Epithelial cell of esophagus (primary cell): ENCODE measurements at regions not wholly inside any gene's neighbourhood (a gene's known extent, or its start where the extent isn't known, plus 50 kb on each side); places are given as distances from the start of the nearest gene placed in this dataset.

Experiments
- DNase-seq: peaks from one replicate; pipeline ENCODE4 v3.0.0; 2010; ENCODE audit warnings: low read depth
- H3K4me3 ChIP-seq: 2 replicates; pipeline ENCODE4 v1.5.1; 2011; ENCODE audit warnings: mild to moderate bottlenecking, low read length, control low read depth
- TF ChIP-seq, protein P1 (sequence below): IDR thresholded peaks from 2 replicates; pipeline ENCODE4 v1.5.1; 2011; ENCODE audit warnings: low read depth, mild to moderate bottlenecking, low read length, control low read depth, inconsistent platforms; ENCODE audit not compliant: insufficient read depth; ENCODE audit errors: missing control alignments

DNA sequence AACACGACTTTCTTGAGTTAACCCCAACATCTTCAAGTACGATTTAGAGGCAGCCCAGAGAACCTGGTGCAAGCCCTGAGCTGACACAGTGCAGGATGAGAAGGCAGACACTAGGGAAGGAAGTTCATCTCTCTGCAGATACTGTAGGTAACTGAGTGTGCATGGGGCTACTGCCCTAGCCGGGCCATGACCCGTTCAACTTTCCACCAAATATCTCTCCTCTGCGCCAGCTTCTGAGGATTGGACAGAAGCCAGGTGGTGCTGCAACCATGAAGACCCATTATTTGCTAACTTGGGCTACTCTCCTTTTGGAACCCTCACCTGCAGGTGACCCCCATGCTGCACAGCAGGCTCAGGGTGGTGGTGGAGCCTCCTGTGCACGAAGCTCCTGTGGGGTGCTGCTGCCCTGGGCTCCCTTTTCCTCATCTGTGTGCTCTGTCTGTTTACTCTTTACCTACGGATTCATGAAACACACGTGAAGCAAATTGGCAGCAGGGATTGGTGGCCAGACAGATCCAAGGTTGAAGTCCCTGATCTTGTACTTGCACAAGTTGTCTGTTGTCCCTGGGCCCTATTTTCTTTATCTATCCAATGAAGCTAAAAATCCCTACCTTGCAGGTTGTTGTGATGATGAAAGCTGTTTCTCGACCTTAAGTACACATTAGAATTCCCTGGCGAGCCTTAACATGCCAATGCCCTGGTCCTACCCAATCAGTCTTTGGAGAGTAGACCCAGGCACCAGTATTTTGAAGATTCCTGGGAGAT is 227.8 kb downstream of the LACC1 start:
- no peak overlapping the region for H3K4me3 ChIP-seq
- TF ChIP-seq, protein P1, sequence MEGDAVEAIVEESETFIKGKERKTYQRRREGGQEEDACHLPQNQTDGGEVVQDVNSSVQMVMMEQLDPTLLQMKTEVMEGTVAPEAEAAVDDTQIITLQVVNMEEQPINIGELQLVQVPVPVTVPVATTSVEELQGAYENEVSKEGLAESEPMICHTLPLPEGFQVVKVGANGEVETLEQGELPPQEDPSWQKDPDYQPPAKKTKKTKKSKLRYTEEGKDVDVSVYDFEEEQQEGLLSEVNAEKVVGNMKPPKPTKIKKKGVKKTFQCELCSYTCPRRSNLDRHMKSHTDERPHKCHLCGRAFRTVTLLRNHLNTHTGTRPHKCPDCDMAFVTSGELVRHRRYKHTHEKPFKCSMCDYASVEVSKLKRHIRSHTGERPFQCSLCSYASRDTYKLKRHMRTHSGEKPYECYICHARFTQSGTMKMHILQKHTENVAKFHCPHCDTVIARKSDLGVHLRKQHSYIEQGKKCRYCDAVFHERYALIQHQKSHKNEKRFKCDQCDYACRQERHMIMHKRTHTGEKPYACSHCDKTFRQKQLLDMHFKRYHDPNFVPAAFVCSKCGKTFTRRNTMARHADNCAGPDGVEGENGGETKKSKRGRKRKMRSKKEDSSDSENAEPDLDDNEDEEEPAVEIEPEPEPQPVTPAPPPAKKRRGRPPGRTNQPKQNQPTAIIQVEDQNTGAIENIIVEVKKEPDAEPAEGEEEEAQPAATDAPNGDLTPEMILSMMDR, result no peak
- DNase-seq, result peak; percentile 83

- H3K4me3 ChIP-seq, result no peak overlapping the region
- peak; percentile 40 for DNase-seq
- TF ChIP-seq, protein P1, result no peak
Measured at GRCh38 chr13:44108331-44108858, 228.7 kb downstream of the LACC1 start.

DNA sequence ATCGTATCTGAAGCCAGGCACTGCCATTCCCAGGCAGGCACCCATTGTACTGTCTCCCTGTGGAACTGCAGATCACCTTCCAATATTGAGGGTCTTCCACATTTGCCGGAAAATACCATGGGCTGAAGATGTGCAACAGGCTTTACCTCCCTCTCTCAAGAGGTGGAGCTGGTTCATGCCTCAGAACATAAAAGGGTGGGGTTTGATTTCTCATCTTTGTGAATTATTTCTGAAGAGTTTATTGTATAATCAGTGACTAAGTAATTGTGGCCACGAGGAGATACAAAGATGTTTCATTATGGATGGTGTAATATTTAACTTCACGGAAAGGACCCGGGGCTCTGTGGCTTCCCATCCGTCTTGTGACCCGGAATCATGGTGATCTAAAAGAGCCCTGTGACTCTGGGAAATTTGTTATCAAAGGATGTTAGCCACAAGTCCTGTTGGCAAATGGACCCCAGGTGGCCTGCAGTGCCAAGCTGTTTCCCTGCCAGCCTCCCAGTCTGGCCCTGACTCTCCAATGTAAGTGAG is 230.5 kb downstream of the LACC1 start:
- peak; percentile 62 for DNase-seq
- TF ChIP-seq, protein P1, result peak; percentile 20
- no peak overlapping the region for H3K4me3 ChIP-seq

GRCh38 chr13:44111701-44112100 is 232.0 kb downstream of the LACC1 start:
- no peak for DNase-seq
- no peak overlapping the region for H3K4me3 ChIP-seq
- TF ChIP-seq, protein P1, result no peak

DNA sequence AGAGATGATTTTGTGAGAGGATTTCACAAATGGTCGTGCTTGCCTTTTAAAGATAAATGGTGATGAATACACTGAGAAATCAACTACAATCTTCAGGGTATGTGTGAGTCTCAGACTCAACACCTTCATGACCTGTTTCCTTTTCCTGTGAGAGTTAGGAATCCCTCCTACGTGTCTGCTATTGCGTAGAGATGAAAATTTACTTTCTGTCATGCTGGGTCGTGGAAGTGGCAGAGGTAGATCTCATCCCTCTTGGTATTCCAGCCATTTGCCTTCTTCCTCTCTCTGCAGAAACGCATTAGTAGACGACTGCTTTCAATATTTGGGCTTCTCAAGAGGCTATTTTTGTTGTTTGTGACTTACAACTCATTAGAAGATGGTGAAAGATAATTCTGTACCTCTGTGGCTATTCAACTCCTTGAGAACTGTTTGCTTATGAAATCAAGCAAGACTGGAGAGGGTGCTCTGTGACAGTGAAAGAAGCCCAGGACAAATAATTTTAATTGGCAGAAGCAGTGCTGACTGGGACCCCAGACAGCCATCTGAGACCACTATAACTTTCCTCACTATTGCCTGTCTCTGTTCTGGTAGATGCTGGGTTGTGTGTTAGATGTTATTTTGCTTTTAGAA is 233.1 kb downstream of the LACC1 start:
- H3K4me3 ChIP-seq, result no peak overlapping the region
- DNase-seq, result no peak
- TF ChIP-seq, protein P1, result no peak

DNA sequence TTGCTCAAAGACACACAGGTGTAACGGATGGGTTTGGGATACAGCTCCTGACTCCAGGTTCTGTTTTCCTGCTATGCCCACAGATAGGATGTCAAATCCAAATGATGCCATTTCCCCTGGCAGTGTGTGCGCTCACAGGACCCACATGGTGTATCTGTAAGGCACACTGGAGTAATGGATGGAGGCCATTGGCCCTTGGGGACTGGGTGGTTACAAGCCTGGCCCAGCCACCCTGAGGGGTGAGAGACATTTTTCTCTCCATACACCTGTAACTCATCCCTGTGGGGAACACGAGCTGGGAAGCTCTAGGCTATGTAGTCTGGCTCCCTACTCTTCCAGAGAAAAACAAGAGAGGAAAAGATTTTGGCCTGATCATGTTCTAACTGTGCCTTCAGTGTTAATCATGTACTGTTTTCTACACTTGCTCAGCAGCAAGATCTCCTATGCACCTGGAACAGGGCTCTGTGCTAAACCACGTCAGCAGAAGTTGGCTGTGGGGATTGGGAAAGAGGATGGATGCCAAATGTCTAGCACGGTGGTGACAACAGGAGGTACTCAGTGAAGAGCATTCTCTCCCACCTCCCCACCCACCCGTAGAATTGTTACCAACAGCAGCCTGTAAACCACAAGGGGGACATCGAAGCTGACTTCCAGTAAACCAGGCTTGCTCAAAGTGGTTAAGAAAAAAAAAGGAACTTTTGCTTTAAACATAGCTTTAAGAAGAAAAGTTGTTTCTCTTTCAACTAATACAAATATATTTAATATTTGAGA is 237.0 kb downstream of the LACC1 start:
- no peak for DNase-seq
- no peak overlapping the region for H3K4me3 ChIP-seq
- TF ChIP-seq, protein P1, result no peak
